GM12878 (cell line): ENCODE measurements at regions not wholly inside any gene's neighbourhood (a gene's known extent, or its start where the extent isn't known, plus 50 kb on each side); places are given as distances from the start of the nearest gene placed in this dataset.

ENCODE experiments used
- ATF7 ChIP-seq: fragments of 450-650 bp; IDR thresholded peaks from 2 replicates; pipeline ENCODE4 v1.6.1; 2016; ENCODE audit warnings: low read depth, mild to moderate bottlenecking
- CEBPB ChIP-seq, 2 experiments: fragments of 150-350 bp in 1 of 2; IDR thresholded peaks; 2 replicates each; pipeline ENCODE4 v1.6.1; 2012 to 2014; ENCODE audit warnings: low read depth in 2 of 2, low read length in 2 of 2, borderline replicate concordance in 1 of 2, inconsistent platforms in 1 of 2
- CTCF ChIP-seq, 3 experiments: IDR thresholded peaks in 2 of 3; conservative IDR thresholded peaks in 1 of 3; 2 replicates each; pipeline ENCODE4 v1.5.1; 2011; ENCODE audit warnings: low read depth in 3 of 3, low read length in 3 of 3, mild to moderate bottlenecking in 3 of 3, control low read depth in 2 of 3, moderate library complexity in 2 of 3, inconsistent platforms in 1 of 3, mixed read lengths in 1 of 3; ENCODE audit not compliant: control insufficient read depth in 2 of 3, insufficient read depth in 1 of 3; ENCODE audit errors: extremely low read depth in 1 of 3
- DPF2 ChIP-seq: fragments of 450-650 bp; IDR thresholded peaks from 2 replicates; pipeline ENCODE4 v1.6.1; 2017; ENCODE audit warnings: mild to moderate bottlenecking
- E2F8 ChIP-seq: fragments of 450-650 bp; IDR thresholded peaks from 2 replicates; pipeline ENCODE4 v1.6.1; 2018; ENCODE audit warnings: mild to moderate bottlenecking, low read depth, moderate library complexity; ENCODE audit not compliant: partially characterized antibody
- EED ChIP-seq: sonication (generic); IDR thresholded peaks from 2 replicates; pipeline ENCODE4 v1.6.1; 2016; ENCODE audit warnings: antibody characterized with exemption, low read depth
- FOS ChIP-seq: IDR thresholded peaks from 3 replicates; pipeline ENCODE4 v1.6.1; 2011; ENCODE audit warnings: borderline replicate concordance; ENCODE audit not compliant: insufficient read length; ENCODE audit errors: extremely low read depth
- HDAC6 ChIP-seq: fragments of 200-600 bp; sonication (generic); IDR thresholded peaks from one replicate; pipeline ENCODE4 v1.8.0; 2017; ENCODE audit warnings: antibody characterized with exemption; ENCODE audit not compliant: unreplicated experiment
- IKZF1 ChIP-seq: fragments of 450-650 bp; conservative IDR thresholded peaks from 2 replicates; pipeline ENCODE4 v1.6.1; 2017; ENCODE audit warnings: antibody characterized with exemption, mild to moderate bottlenecking
- MTA2 ChIP-seq: fragments of 450-650 bp; IDR thresholded peaks from 2 replicates; pipeline ENCODE4 v1.6.1; 2016; ENCODE audit warnings: low read depth, mild to moderate bottlenecking, moderate library complexity
- MTA3 ChIP-seq: IDR thresholded peaks from 2 replicates; pipeline ENCODE4 v1.6.1; 2012; ENCODE audit warnings: low read length, inconsistent platforms, borderline replicate concordance
- NFXL1 ChIP-seq: fragments of 450-650 bp; IDR thresholded peaks from 2 replicates; pipeline ENCODE4 v1.6.1; 2017; ENCODE audit warnings: antibody characterized with exemption, mild to moderate bottlenecking, borderline replicate concordance
- NR2C1 ChIP-seq: fragments of 450-650 bp; IDR thresholded peaks from 2 replicates; pipeline ENCODE4 v1.6.1; 2017; ENCODE audit warnings: antibody characterized with exemption, mild to moderate bottlenecking, moderate library complexity
- POLR2A ChIP-seq: IDR thresholded peaks from 2 replicates; pipeline ENCODE4 v1.6.1; 2011; ENCODE audit warnings: low read depth, mild to moderate bottlenecking, low read length
- PRDM15 ChIP-seq: fragments of 450-650 bp; formaldehyde crosslinking; IDR thresholded peaks from 2 replicates; pipeline ENCODE4 v1.4.0; 2020; ENCODE audit warnings: mild to moderate bottlenecking, moderate library complexity
- RAD21 ChIP-seq: IDR thresholded peaks from 2 replicates; pipeline ENCODE4 v1.6.1; 2011; ENCODE audit warnings: mild to moderate bottlenecking, low read depth, low read length, moderate library complexity; ENCODE audit not compliant: insufficient read depth
- TARDBP ChIP-seq: IDR thresholded peaks from 2 replicates; pipeline ENCODE4 v1.6.1; 2016; ENCODE audit warnings: borderline replicate concordance
- WRNIP1 ChIP-seq: IDR thresholded peaks from 2 replicates; pipeline ENCODE4 v1.6.1; 2011; ENCODE audit warnings: low read depth, low read length, improper control_type of control experiment, borderline replicate concordance
- TF ChIP-seq, protein P1 (sequence below): fragments of 450-650 bp; IDR thresholded peaks from 2 replicates; pipeline ENCODE4 v1.6.1; 2018; ENCODE audit warnings: borderline replicate concordance, mild to moderate bottlenecking; ENCODE audit not compliant: partially characterized antibody
- TF ChIP-seq, protein P2 (sequence below): fragments of 450-650 bp; IDR thresholded peaks from 2 replicates; pipeline ENCODE4 v1.6.1; 2017; ENCODE audit warnings: borderline replicate concordance

- TF ChIP-seq MTA2 (no peak), E2F8 (no peak), NR2C1 (no peak), NFXL1 (no peak), FOS (no peak), EED (no peak), ATF7 (no peak), PRDM15 (no peak), DPF2 (no peak), HDAC6 (no peak), CTCF (IDR thresholded peaks at IDR 0.05 in 2 of 3, conservative IDR thresholded peaks at IDR 0.05 in 1 of 3; ENCODE audit: control insufficient read depth in 2 of 3, extremely low read depth in 1 of 3, insufficient read depth in 1 of 3, low read depth in 3 of 3, low read length in 3 of 3) (no peak), TARDBP (no peak), WRNIP1 (no peak), IKZF1 (0 out of 2 replicates have a peak, but pooled peaks have one; percentile 19), RAD21 (no peak), POLR2A (no peak), MTA3 (no peak), CEBPB (IDR thresholded peaks at IDR 0.05; ENCODE audit: borderline replicate concordance in 1 of 2, low read depth in 2 of 2, low read length in 2 of 2) (no peak)
- TF ChIP-seq, protein P1, sequence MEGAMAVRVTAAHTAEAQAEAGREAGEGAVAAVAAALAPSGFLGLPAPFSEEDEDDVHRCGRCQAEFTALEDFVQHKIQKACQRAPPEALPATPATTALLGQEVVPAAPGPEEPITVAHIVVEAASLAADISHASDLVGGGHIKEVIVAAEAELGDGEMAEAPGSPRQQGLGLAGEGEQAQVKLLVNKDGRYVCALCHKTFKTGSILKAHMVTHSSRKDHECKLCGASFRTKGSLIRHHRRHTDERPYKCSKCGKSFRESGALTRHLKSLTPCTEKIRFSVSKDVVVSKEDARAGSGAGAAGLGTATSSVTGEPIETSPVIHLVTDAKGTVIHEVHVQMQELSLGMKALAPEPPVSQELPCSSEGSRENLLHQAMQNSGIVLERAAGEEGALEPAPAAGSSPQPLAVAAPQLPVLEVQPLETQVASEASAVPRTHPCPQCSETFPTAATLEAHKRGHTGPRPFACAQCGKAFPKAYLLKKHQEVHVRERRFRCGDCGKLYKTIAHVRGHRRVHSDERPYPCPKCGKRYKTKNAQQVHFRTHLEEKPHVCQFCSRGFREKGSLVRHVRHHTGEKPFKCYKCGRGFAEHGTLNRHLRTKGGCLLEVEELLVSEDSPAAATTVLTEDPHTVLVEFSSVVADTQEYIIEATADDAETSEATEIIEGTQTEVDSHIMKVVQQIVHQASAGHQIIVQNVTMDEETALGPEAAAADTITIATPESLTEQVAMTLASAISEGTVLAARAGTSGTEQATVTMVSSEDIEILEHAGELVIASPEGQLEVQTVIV = no peak
- TF ChIP-seq, protein P2, sequence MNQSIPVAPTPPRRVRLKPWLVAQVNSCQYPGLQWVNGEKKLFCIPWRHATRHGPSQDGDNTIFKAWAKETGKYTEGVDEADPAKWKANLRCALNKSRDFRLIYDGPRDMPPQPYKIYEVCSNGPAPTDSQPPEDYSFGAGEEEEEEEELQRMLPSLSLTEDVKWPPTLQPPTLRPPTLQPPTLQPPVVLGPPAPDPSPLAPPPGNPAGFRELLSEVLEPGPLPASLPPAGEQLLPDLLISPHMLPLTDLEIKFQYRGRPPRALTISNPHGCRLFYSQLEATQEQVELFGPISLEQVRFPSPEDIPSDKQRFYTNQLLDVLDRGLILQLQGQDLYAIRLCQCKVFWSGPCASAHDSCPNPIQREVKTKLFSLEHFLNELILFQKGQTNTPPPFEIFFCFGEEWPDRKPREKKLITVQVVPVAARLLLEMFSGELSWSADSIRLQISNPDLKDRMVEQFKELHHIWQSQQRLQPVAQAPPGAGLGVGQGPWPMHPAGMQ = no peak
Observed at GRCh38 chr4:163662768-163663167, 168.3 kb downstream of the TMA16 start (continued).
